PC-9 (cell line): ENCODE measurements at regions not wholly inside any gene's neighbourhood (a gene's known extent, or its start where the extent isn't known, plus 50 kb on each side); places are given as distances from the start of the nearest gene placed in this dataset.

ENCODE experiments used
- BruUV-seq: library from RNA; stranded (reverse); fragments of 400-500 nt; replicated peaks from 2 replicates; lab custom pipeline; 2021; lab: Mats Ljungman, UMichigan
- CTCF ChIA-PET: fragments of 300-600 bp; sonication (Branson Sonifier 250); formaldehyde crosslinking; loops from one replicate; lab custom pipeline; 2022; ENCODE audit warnings: antibody characterized with exemption; lab: Charles Lee
- POLR2A ChIA-PET: fragments of 300-600 bp; sonication (Branson Sonifier 250); formaldehyde crosslinking; loops from one replicate; lab custom pipeline; 2022; ENCODE audit warnings: antibody characterized with exemption; ENCODE audit not compliant: unreplicated experiment; lab: Charles Lee
- DNase-seq, 2 experiments: peaks; one replicate each; pipeline versions ENCODE4 v3.0.0 to v3.0.0-alpha.2; 2015 to 2022; ENCODE audit warnings: mixed read lengths in 1 of 2
- H2AFZ ChIP-seq: fragments of 200-600 bp; sonication (generic); 2 replicates; pipeline ENCODE4 v1.8.1; 2017; ENCODE audit warnings: antibody characterized with exemption
- H3F3A ChIP-seq: fragments of 200-600 bp; sonication (generic); 2 replicates; pipeline ENCODE4 v1.8.1; 2017; ENCODE audit warnings: antibody characterized with exemption, mild to moderate bottlenecking, low read depth; ENCODE audit not compliant: insufficient read depth
- H3K27ac ChIP-seq: fragments of 200-600 bp; sonication (generic); 2 replicates; pipeline ENCODE4 v1.6.1; 2016; ENCODE audit warnings: mixed run types
- H3K27me3 ChIP-seq: fragments of 200-600 bp; sonication (generic); 2 replicates; pipeline ENCODE4 v1.6.1; 2016; ENCODE audit warnings: low read depth, mixed run types; ENCODE audit not compliant: insufficient read depth
- H3K36me3 ChIP-seq: fragments of 200-600 bp; sonication (generic); 2 replicates; pipeline ENCODE4 v1.6.1; 2016; ENCODE audit warnings: low read depth, mixed run types
- H3K4me1 ChIP-seq: fragments of 200-600 bp; sonication (generic); replicated peaks from 2 replicates; pipeline ENCODE4 v1.6.1; 2016; ENCODE audit warnings: mixed run types; ENCODE audit not compliant: insufficient read depth
- H3K4me2 ChIP-seq: fragments of 200-600 bp; sonication (generic); 2 replicates; pipeline ENCODE4 v1.6.1; 2017; ENCODE audit warnings: mixed run types
- H3K4me3 ChIP-seq: fragments of 200-600 bp; sonication (generic); 2 replicates; pipeline ENCODE4 v1.6.1; 2016; ENCODE audit warnings: mixed run types
- H3K79me2 ChIP-seq: fragments of 200-600 bp; sonication (generic); 2 replicates; pipeline ENCODE4 v1.6.1; 2017; ENCODE audit warnings: low read depth, mixed run types
- H3K9me2 ChIP-seq: fragments of 200-600 bp; sonication (generic); 2 replicates; pipeline ENCODE4 v1.8.1; 2017; ENCODE audit warnings: mild to moderate bottlenecking; ENCODE audit not compliant: insufficient read depth
- H3K9me3 ChIP-seq: fragments of 200-600 bp; sonication (generic); 2 replicates; pipeline ENCODE4 v1.8.1; 2016; ENCODE audit warnings: low read depth; ENCODE audit not compliant: insufficient read depth
- H4K20me1 ChIP-seq: fragments of 200-600 bp; sonication (generic); 2 replicates; pipeline ENCODE4 v1.8.1; 2017; ENCODE audit not compliant: insufficient read depth
- EZH2 ChIP-seq: fragments of 200-600 bp; sonication (generic); IDR thresholded peaks from 2 replicates; pipeline ENCODE4 v1.8.0; 2017; ENCODE audit warnings: antibody characterized with exemption, low read depth
- intact Hi-C: fragments of 100-400 bp; cut with micrococcal nuclease; formaldehyde crosslinking; loops from one replicate; pipeline ENCODE4 v1.10.0; 2022; ENCODE audit not compliant: unreplicated experiment
- TF ChIP-seq, protein P1 (sequence below): fragments of 200-600 bp; sonication (generic); conservative IDR thresholded peaks from 2 replicates; pipeline ENCODE4 v1.6.1; 2017; ENCODE audit warnings: mixed run types, antibody characterized with exemption, mild to moderate bottlenecking, moderate library complexity

GRCh38 chr4:82076809-82077208 lies 297.0 kb downstream of the HNRNPD start:
- Histone ChIP-seq H3K9me3 (no peaks in the 10 kb centered on the region), H3K4me3 (no peak overlapping the region), H3K79me2 (no peaks in the 10 kb centered on the region), H3K36me3 (no peaks in the 10 kb centered on the region), H2AFZ (no peak overlapping the region), H3K27ac (no peak overlapping the region), H3K4me1 (no peaks in the 10 kb centered on the region), H4K20me1 (no peaks in the 10 kb centered on the region), H3F3A (no peaks in the 10 kb centered on the region), H3K27me3 (no peaks in the 10 kb centered on the region), H3K4me2 (no peak overlapping the region), H3K9me2 (no peaks in the 10 kb centered on the region)
- DNase-seq: no peak
- intact Hi-C loops: no loop called here
- ChIA-PET POLR2A (no interaction called here), CTCF (no interaction called here)
- TF ChIP-seq EZH2: no peak
- TF ChIP-seq, protein P1, sequence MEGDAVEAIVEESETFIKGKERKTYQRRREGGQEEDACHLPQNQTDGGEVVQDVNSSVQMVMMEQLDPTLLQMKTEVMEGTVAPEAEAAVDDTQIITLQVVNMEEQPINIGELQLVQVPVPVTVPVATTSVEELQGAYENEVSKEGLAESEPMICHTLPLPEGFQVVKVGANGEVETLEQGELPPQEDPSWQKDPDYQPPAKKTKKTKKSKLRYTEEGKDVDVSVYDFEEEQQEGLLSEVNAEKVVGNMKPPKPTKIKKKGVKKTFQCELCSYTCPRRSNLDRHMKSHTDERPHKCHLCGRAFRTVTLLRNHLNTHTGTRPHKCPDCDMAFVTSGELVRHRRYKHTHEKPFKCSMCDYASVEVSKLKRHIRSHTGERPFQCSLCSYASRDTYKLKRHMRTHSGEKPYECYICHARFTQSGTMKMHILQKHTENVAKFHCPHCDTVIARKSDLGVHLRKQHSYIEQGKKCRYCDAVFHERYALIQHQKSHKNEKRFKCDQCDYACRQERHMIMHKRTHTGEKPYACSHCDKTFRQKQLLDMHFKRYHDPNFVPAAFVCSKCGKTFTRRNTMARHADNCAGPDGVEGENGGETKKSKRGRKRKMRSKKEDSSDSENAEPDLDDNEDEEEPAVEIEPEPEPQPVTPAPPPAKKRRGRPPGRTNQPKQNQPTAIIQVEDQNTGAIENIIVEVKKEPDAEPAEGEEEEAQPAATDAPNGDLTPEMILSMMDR: no peak
- no TSS peak for BruUV-seq

DNA sequence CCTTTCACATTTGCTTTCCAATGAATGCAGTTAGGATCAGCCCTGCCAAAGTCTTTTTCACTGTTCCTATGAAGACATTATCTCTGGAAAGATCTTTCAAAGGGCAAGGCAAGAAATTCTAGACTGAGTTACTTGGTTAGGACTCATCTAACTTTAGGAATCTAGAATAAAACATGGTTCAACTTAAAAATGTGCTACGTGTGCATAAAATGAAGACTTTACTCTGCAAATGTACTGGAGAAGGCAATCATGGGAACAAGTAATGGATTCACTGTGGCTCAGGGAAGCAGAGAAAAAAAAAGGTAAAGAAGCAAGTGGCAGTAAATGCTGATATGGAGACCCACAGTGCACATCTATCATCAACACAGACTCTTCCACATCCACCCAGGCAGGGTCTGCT lies 297.4 kb downstream of the HNRNPD start:
- no TSS peak for BruUV-seq
- Histone ChIP-seq H3F3A (no peaks in the 10 kb centered on the region), H3K27ac (no peak overlapping the region), H3K27me3 (no peaks in the 10 kb centered on the region), H3K4me2 (no peak overlapping the region), H3K4me1 (no peaks in the 10 kb centered on the region), H3K4me3 (no peak overlapping the region), H2AFZ (no peak overlapping the region), H3K79me2 (no peaks in the 10 kb centered on the region), H4K20me1 (no peaks in the 10 kb centered on the region), H3K9me2 (no peaks in the 10 kb centered on the region), H3K9me3 (no peaks in the 10 kb centered on the region), H3K36me3 (no peaks in the 10 kb centered on the region)
- DNase-seq: no peak
- ChIA-PET POLR2A (no interaction called here), CTCF (no interaction called here)
- intact Hi-C loops: no loop called here
- TF ChIP-seq, protein P1: no peak
- no peak for TF ChIP-seq EZH2

GRCh38 chr4:82071951-82072350 lies 301.8 kb downstream of the HNRNPD start:
- Histone ChIP-seq H3K36me3 (no peaks in the 10 kb centered on the region), H3K4me3 (no peak overlapping the region), H3K4me1 (no peaks in the 10 kb centered on the region), H3F3A (no peaks in the 10 kb centered on the region), H3K9me2 (no peaks in the 10 kb centered on the region), H3K27ac (no peak overlapping the region), H3K4me2 (no peak overlapping the region), H3K9me3 (no peaks in the 10 kb centered on the region), H3K79me2 (no peaks in the 10 kb centered on the region), H2AFZ (no peak overlapping the region), H3K27me3 (no peaks in the 10 kb centered on the region), H4K20me1 (no peaks in the 10 kb centered on the region)
- DNase-seq: no peak
- ChIA-PET CTCF (no interaction called here), POLR2A (interaction anchor here (0.6 kb wide), 1 partner anchor 200 kb away, joined by 3 read pairs; no protein-coding TSS in a partner anchor)
- BruUV-seq: no TSS peak
- no peak for TF ChIP-seq EZH2
- TF ChIP-seq, protein P1: no peak
- intact Hi-C loops: no loop called here
